GM12865 (cell line): ENCODE measurements at regions not wholly inside any gene's neighbourhood (a gene's known extent, or its start where the extent isn't known, plus 50 kb on each side); places are given as distances from the start of the nearest gene placed in this dataset.

Experiments used
- DNase-seq: peaks from one replicate; pipeline ENCODE4 v3.0.0; 2010; ENCODE audit warnings: low read depth
- H3K4me3 ChIP-seq: 2 replicates; pipeline ENCODE4 v1.5.1; 2011; ENCODE audit warnings: mild to moderate bottlenecking, low read depth, low read length, control low read depth
- CTCF ChIP-seq: IDR thresholded peaks from 2 replicates; pipeline ENCODE4 v1.5.1; 2011; ENCODE audit warnings: low read length, control low read depth, low read depth, inconsistent platforms; ENCODE audit not compliant: insufficient read depth; ENCODE audit errors: missing control alignments

GRCh38 chr2:117555965-117556364, 258.5 kb upstream of the DDX18 start:
- TF ChIP-seq CTCF = no peak
- no peak overlapping the region for H3K4me3 ChIP-seq
- no peak for DNase-seq

GRCh38 chr2:117557626-117558025, 256.9 kb upstream of the DDX18 start:
- no peak overlapping the region for H3K4me3 ChIP-seq
- no peak for DNase-seq
- TF ChIP-seq CTCF = no peak

- no peak overlapping the region for H3K4me3 ChIP-seq
- TF ChIP-seq CTCF = no peak
- DNase-seq = no peak
These were observed 251.8 kb upstream of the DDX18 start for GRCh38 chr2:117562654-117563053.

- no peak overlapping the region for H3K4me3 ChIP-seq
- TF ChIP-seq CTCF = no peak
- no peak for DNase-seq
These were observed 242.7 kb upstream of the DDX18 start for GRCh38 chr2:117571590-117572349.

GRCh38 chr2:117587310-117587709, 227.2 kb upstream of the DDX18 start:
- H3K4me3 ChIP-seq = no peak overlapping the region
- no peak for TF ChIP-seq CTCF

GRCh38 chr2:117603060-117603459, 211.4 kb upstream of the DDX18 start:
- no peak for TF ChIP-seq CTCF
- H3K4me3 ChIP-seq = no peak overlapping the region
- DNase-seq = no peak

More at GRCh38 chr2:117587310-117587709, 227.2 kb upstream of the DDX18 start:
- no peak for DNase-seq

GRCh38 chr2:117603567-117603966, 210.9 kb upstream of the DDX18 start:
- no peak overlapping the region for H3K4me3 ChIP-seq
- no peak for DNase-seq
- TF ChIP-seq CTCF = no peak
